A673 (cell line): ENCODE measurements at regions not wholly inside any gene's neighbourhood (a gene's known extent, or its start where the extent isn't known, plus 50 kb on each side); places are given as distances from the start of the nearest gene placed in this dataset.

Experiments used
- BruUV-seq: library from RNA; stranded (reverse); fragments of 400-500 nt; replicated peaks from 2 replicates; lab custom pipeline; 2021; lab: Mats Ljungman, UMichigan
- CTCF ChIA-PET: fragments of 300-600 bp; sonication (Branson Sonifier 250); formaldehyde crosslinking; loops from one replicate; lab custom pipeline; 2022; ENCODE audit warnings: antibody characterized with exemption; lab: Charles Lee
- POLR2A ChIA-PET: fragments of 300-600 bp; sonication (Branson Sonifier 250); formaldehyde crosslinking; loops from one replicate; lab custom pipeline; 2022; ENCODE audit warnings: antibody characterized with exemption; ENCODE audit not compliant: low non-redundant PET; lab: Charles Lee
- DNase-seq: peaks from one replicate; pipeline ENCODE4 v3.0.0-alpha.2; 2015; ENCODE audit warnings: low spot score
- H3K27ac ChIP-seq: fragments of 200-600 bp; sonication (generic); 2 replicates; pipeline ENCODE4 v1.5.1; 2016; ENCODE audit warnings: mixed run types, low read depth, mild to moderate bottlenecking, mixed read lengths, antibody characterized with exemption, low read length; ENCODE audit not compliant: poor library complexity, severe bottlenecking
- H3K27me3 ChIP-seq: fragments of 200-600 bp; sonication (generic); replicated peaks from 2 replicates; pipeline ENCODE4 v1.6.1; 2017; ENCODE audit warnings: mixed run types, low read depth, mild to moderate bottlenecking, mixed read lengths, antibody characterized with exemption, low read length; ENCODE audit not compliant: insufficient read depth, poor library complexity
- H3K36me3 ChIP-seq: fragments of 200-600 bp; sonication (generic); 2 replicates; pipeline ENCODE4 v1.6.1; 2016; ENCODE audit warnings: mixed run types, mild to moderate bottlenecking, mixed read lengths, antibody characterized with exemption, low read length; ENCODE audit not compliant: insufficient read depth, poor library complexity, severe bottlenecking
- H3K4me1 ChIP-seq: fragments of 200-600 bp; sonication (generic); 2 replicates; pipeline ENCODE4 v1.6.1; 2017; ENCODE audit warnings: mixed run types, mild to moderate bottlenecking, mixed read lengths, antibody characterized with exemption, low read length; ENCODE audit not compliant: insufficient read depth, poor library complexity, severe bottlenecking
- H3K4me3 ChIP-seq: fragments of 200-600 bp; sonication (generic); 2 replicates; pipeline ENCODE4 v1.5.1; 2016; ENCODE audit warnings: low read depth, mixed run types, mild to moderate bottlenecking, mixed read lengths, low read length; ENCODE audit not compliant: poor library complexity, severe bottlenecking
- H3K9me3 ChIP-seq: fragments of 200-600 bp; sonication (generic); 2 replicates; pipeline ENCODE4 v1.6.1; 2016; ENCODE audit warnings: mixed run types, low read depth, mild to moderate bottlenecking, mixed read lengths, antibody characterized with exemption, low read length; ENCODE audit not compliant: poor library complexity, severe bottlenecking
- EZH2 ChIP-seq: fragments of 200-600 bp; sonication (generic); IDR thresholded peaks from 2 replicates; pipeline ENCODE4 v1.6.1; 2017; ENCODE audit warnings: borderline replicate concordance, low read depth, mild to moderate bottlenecking, mixed read lengths, antibody characterized with exemption, low read length; ENCODE audit not compliant: poor library complexity, severe bottlenecking
- intact Hi-C: fragments of 100-400 bp; cut with micrococcal nuclease; formaldehyde crosslinking; loops from one replicate; pipeline ENCODE4 v1.10.0; 2022; ENCODE audit not compliant: unreplicated experiment
- TF ChIP-seq, protein P1 (sequence below): fragments of 300-800, 200-600 bp; sonication (generic); conservative IDR thresholded peaks from 2 replicates; pipeline ENCODE4 v1.5.1; 2017; ENCODE audit warnings: low read depth, mild to moderate bottlenecking, antibody characterized with exemption, low read length, moderate library complexity, mixed read lengths

DNA sequence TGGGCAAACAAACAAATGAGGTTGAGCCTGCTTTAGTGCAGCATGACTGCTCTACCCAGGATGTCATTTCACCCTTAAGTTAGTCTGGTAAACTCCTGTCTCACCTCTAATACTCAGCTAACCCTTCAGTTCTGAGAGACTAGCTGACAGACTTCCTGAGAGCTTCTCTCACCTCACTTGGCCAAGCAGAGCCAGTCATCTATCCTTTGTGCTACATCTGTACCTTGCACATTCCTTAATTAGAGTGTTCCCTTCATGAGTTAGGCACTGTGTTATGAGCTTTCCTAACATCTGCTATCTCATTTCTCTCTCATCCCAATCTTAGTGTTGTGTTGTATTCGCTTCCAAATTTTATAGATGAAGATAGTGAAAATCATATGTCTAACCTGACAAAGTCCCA lies 220.1 kb upstream of the PIK3C3 start:
- ChIA-PET CTCF (no interaction called here), POLR2A (no interaction called here)
- no TSS peak for BruUV-seq
- intact Hi-C loops: no loop called here
- DNase-seq: no peak
- Histone ChIP-seq H3K4me3 (no peak overlapping the region), H3K9me3 (no peaks in the 10 kb centered on the region), H3K27me3 (peaks cover 2% of the 10 kb centered on the region), H3K36me3 (no peaks in the 10 kb centered on the region), H3K27ac (no peak overlapping the region), H3K4me1 (no peaks in the 10 kb centered on the region)
- TF ChIP-seq, protein P1, sequence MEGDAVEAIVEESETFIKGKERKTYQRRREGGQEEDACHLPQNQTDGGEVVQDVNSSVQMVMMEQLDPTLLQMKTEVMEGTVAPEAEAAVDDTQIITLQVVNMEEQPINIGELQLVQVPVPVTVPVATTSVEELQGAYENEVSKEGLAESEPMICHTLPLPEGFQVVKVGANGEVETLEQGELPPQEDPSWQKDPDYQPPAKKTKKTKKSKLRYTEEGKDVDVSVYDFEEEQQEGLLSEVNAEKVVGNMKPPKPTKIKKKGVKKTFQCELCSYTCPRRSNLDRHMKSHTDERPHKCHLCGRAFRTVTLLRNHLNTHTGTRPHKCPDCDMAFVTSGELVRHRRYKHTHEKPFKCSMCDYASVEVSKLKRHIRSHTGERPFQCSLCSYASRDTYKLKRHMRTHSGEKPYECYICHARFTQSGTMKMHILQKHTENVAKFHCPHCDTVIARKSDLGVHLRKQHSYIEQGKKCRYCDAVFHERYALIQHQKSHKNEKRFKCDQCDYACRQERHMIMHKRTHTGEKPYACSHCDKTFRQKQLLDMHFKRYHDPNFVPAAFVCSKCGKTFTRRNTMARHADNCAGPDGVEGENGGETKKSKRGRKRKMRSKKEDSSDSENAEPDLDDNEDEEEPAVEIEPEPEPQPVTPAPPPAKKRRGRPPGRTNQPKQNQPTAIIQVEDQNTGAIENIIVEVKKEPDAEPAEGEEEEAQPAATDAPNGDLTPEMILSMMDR: no peak
- no peak for TF ChIP-seq EZH2

DNA sequence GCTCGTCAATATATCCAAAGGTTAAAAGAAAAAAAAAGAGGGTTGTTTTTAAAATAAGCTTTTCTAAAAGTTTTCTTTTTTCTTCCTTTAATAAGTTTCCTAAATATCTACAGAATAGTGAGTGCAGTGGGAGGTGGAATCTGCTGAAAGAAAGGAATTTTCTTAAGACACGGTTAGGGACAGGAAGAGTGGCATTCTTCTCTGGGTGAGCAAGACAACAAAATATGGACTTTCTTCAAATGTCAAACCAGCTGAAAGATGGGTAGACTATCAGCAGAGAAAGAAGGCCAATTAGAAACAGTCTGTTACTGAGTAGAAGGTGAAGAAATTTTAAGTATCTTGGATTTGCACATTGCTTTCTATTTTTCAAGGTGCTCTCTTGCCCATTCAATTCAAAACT lies 222.7 kb upstream of the PIK3C3 start:
- CTCF ChIA-PET: no interaction called here
- Histone ChIP-seq H3K9me3 (no peaks in the 10 kb centered on the region), H3K4me1 (no peaks in the 10 kb centered on the region), H3K36me3 (no peaks in the 10 kb centered on the region), H3K4me3 (no peak overlapping the region), H3K27me3 (peaks cover 2% of the 10 kb centered on the region), H3K27ac (no peak overlapping the region)
- no TSS peak for BruUV-seq
- POLR2A ChIA-PET: no interaction called here
- intact Hi-C loops: no loop called here
- DNase-seq: no peak
- no peak for TF ChIP-seq EZH2
- TF ChIP-seq, protein P1: no peak

DNA sequence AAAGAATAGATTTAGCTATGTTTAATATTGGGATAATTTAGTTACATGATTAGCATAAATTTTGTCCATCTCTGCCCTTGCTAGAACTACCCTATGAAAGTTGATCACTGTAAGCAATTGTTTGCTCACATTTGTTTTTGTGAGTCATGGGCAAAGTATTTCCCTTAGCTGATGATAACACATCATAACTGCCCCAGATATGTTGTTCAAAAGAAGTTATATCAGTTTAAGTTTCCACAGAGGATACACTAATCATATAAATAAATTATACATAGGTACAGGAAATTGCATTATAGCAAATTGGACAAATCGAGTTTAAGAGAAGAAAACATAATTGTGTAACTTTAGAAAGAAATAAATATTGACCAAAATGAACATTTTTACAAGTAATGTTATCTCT lies 223.2 kb upstream of the PIK3C3 start:
- DNase-seq: no peak
- TF ChIP-seq EZH2: no peak
- TF ChIP-seq, protein P1: no peak
- Histone ChIP-seq H3K27ac (no peak overlapping the region), H3K9me3 (no peaks in the 10 kb centered on the region), H3K4me3 (no peak overlapping the region), H3K27me3 (peaks cover 2% of the 10 kb centered on the region), H3K4me1 (no peaks in the 10 kb centered on the region), H3K36me3 (no peaks in the 10 kb centered on the region)
- intact Hi-C loops: no loop called here
- ChIA-PET CTCF (no interaction called here), POLR2A (no interaction called here)
- no TSS peak for BruUV-seq
